HG02884 (cell line): ENCODE measurements at regions not wholly inside any gene's neighbourhood (a gene's known extent, or its start where the extent isn't known, plus 50 kb on each side); places are given as distances from the start of the nearest gene placed in this dataset.

Experiments
- ATAC-seq: cut with Tn5 transposase; IDR thresholded peaks from one replicate; pipeline ENCODE4 v1.9.1; 2021; ENCODE audit warnings: mild to moderate bottlenecking, moderate library complexity; ENCODE audit not compliant: unreplicated experiment

DNA sequence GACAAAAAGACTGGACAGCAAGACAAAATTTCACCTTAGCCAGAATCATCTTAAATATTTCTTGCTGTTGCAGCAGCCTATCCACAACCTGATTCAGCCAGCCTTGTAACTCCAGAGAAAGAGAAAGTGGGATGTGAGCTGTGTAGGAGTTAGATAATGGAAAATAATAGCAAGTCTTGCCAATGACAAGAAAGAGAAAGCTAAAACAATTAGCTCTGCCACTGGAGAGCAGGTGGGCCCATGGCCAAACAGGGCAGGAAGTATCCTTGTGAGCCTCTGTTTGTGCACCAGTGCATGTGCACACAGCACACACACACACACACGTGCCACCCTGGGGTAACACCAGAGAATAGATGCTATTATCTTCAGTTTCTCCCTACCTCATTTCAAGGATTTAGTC lies 106.0 kb upstream of the CCDC196 start:
- ATAC-seq = no peak

DNA sequence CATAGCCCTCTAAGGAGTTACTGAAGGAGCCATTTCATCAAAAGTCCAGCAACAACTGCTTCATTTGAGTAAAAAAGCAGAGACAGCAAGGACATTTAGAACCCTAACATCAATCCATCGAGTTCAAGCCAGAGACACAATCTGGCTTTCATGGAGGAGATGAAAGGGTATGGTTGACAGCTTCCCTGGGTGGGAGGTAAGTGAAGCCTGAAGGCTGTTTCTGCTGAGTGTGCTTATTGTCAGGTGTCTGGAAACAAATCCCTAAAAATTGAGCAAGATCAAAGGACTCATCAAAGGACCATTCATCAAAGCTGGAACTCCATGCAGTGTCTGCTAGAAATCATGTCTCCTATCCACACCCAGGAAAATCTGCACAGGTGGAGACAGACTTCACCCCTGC lies 104.4 kb upstream of the CCDC196 start:
- ATAC-seq = no peak

DNA sequence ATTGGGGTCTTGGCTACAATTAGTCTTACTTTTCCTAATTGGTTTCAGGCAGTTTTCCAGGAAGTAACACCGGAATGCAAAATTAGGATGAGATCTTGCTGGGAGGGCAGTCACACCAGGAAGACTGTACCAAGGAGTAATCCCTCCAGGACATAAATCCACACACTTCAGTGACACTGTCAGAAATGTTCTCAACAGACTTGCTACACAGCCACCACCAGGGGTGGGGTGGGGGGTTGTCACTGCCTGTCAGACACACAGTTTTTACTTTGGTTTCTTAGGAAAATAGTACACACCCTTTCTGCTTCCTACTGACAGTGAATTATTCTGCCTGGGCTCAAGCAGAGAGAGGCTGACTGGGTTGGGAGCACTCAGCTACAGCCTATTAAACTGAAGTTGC lies 102.9 kb upstream of the CCDC196 start:
- ATAC-seq = no peak

DNA sequence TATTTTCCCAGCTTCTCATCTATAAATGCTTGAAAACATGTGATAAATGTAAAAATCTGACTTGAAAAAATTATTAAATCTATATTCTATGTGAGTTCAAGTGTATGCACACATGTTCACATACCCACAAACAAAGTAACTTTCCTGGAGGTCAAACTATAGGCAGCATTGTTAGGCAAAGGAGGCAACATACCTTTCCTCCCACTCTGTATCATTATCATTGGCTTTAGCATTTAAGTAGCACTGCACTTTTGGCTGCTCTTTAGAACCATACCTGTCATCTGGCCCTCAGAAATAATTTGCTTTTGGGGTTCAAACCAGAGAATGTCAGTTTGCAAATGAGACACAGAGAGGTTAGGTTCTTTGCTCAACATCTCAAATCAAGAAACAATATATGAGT lies 102.4 kb upstream of the CCDC196 start:
- no peak for ATAC-seq

DNA sequence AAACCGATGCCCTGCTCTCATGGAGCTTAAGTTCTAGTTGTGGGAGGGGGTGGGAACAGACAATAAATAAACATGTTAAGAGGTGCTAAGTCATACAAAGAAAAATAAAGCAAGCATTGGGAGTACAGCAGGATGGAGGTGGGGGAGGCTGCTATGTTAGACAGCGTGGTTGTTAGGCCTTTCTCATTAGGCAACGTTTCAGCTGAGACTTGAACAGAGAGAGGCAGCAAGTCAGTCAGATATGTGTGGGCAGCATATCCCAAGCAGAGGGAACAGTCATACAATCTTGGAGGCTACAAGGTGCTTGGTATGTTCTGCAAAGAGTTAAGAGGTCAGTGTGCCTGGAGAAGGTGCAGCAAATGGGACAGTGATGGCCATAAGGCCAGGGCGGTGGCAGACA lies 97.7 kb upstream of the CCDC196 start:
- no peak for ATAC-seq

DNA sequence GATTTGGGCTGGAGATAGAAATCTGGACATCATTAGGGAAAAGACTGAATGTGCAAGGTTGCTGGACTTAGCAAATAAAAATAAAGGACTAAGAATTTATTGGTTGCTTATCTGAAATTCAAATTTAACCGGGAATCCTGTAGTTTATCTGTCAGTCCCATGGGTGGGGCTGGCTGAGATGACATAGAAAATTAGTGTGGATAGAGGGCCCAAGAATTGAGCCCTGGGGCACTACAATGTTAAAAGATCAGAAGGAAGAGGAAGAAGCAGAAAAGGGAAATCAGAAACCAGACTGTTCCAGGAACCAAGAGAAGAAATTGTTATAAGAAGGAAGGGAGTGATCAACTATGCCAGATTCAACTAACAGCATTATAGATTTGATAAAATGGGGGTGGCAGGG lies 96.7 kb upstream of the CCDC196 start:
- ATAC-seq = no peak

DNA sequence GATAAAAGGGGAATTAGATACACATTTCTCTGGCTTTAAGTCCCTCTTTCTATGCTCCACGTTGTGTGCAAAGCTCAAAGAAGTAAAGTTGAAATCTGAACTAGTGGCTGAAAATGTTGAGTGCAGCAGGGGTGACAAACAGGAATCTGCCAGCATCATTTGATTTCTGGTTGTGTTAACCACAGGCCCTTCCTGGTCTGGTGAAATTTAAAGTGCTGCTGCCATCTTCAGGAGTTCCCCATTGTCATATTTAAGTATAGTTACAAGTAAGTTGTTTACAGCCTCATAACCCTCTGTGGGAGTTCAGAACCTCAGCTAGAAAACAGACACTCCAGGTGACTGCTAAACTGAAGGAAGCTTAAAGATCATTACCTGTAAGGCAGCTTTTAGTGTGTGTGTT lies 90.9 kb upstream of the CCDC196 start:
- no peak for ATAC-seq

DNA sequence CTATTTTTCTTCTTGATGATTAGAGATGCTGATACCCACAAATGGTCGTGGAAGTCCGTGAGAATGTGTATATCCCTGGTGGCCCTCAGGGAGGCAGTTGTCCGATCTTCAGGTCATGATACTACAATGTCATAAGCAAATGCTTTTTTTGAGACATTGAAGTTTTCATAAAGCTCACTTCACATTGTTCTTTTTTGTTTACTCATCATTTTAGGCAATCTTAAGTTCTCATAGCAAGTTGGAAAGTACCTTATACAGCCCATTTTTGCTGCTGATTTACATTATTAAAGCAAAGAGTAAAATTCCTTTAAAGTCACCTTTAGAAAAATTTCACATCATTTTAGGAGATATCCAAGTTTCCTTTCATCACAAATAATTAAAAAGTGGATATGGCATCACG lies 90.0 kb upstream of the CCDC196 start:
- ATAC-seq = no peak

DNA sequence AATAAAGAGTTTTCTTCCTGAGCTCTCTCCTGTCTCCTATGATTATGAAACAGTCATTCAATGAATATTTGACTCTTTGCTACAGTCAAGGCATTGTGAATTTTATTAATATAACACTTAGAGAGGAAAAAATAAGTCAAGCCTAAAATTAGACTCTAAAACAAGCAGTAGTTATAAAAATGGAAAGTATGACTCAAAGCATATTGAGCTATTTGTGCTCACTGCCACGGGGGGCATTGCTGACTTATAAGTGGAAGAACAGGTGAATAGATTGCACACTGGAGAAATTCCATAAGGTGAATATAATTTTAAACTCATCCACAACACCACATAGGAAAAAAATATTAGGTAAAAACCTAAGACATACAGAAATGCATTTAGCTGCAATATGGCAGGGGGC lies 87.7 kb upstream of the CCDC196 start:
- ATAC-seq = no peak

DNA sequence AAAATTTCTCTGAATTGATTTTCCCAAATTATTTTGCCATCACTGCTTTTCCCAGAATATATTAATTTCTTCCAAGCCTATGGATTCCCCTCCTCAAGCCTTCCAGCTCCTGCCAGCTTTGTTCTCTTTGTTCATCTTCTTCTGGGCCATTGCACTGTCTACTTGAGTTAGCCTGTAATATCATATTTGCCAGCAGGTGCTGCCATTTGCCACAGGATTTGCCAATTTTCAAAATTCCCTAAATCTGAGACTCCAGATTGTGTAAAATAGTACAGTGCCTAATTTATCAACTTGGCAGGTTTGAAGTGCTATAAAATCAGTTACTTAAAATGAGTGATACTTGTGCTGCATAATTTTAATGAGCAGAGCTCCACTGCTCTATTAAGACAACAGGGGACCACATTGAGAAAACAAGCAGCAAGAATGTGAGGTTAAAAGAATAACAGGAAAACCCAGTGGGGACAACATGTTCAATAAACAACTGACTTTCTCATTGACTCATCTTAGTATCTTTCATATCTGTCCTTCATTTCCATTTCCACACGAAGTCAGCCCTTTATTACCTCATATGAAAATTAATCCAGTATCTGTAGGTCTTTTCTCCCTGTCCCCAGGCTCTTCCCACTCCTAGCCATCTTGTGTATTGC lies 84.6 kb upstream of the CCDC196 start:
- no peak for ATAC-seq

DNA sequence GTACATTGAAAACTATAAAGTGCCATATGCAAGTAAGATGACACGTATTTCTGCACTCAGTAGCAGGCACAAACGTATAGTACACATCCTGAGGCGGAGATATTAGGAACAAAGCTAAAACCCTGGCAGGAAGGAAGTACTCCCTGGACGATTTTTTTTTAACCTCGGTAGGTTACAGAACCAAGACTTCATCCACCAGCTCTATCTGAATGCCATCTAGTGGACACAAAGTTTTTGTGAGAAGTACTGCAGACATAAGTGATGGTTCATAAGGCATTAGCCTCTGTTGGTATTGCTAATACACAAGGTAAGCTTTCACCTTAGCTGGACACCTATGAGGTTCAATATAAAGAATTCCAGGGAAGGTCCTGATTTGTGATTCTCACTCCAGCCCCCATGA lies 83.0 kb upstream of the CCDC196 start:
- no peak for ATAC-seq

DNA sequence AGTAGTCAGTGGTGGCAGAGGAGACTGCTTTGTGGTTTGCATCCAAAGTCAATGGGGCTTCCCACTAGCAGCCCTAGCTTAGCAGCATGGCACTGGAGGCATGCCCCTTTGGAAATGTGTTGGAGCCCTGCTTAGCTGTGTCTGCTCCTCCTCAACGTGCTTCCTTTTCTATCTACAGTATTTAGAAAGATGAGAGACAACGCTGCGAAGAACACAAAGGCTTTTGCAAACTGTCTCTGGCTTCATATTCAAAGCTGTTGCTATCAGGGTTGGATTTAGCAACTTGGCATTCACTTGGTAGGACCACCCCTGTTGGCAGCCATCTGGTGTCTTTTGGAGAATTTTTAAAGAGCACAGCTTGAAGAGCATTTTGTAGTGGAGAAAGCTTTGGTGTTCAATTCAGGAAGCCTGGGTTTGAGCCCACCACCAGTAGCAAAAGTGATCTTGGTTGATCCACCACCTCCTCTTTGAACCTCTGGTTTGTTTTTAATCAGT lies 82.1 kb upstream of the CCDC196 start:
- ATAC-seq = no peak

DNA sequence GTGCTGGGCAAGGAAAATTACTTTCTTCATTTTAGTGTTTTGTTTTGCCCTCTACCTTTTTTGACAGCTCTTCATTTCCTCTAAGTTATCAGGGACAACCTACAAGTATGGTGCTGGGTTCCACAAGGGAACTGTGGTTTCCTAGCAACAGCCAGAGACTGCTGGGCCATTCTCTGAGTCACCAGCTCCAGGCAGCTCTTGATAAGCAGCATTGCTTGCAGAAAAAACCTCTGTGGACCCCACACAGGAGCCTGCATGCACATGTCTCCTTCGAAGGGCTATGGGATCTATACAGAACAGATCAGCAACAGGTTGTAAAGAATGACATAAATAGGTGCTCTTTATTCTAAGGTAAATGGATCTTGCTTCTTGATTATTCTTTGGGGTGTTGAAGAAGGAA lies 81.0 kb upstream of the CCDC196 start:
- no peak for ATAC-seq

DNA sequence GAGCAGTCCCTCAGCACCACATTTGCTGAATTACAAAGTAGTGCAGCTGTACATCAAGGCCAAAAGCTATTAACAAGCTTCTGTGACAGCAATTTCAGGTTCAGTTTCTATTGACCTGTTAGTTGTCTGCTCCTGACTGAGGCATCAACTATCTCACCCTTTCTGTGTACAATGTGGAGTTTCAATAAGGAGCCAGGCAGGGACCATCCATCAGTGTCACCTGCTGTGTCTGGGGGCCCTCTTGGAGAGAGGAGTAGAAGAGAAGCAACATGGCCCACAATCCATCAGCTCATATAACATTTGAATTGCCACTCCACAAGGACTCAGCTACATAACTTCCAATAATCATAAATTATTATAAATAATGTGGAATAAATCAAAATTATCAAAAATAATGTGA lies 72.3 kb upstream of the CCDC196 start:
- no peak for ATAC-seq

DNA sequence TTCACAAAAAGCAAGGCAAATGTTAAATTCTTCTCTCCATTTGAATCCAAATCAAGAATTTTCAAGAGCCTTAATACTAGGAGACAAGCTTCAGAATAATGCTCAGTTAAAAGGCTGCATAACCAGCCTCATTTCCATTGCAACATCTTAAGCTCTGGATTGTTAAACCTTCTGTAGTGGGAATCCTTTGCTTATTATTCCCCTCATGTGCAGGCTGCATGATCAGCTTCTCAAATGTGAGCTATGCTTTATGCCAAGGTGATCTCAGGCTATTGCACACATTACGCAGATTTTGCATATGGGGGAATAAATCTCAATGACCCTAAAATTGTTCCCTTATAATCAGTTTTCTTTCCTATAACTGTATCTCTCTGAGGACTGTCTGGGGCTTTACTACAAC lies 71.7 kb upstream of the CCDC196 start:
- no peak for ATAC-seq

DNA sequence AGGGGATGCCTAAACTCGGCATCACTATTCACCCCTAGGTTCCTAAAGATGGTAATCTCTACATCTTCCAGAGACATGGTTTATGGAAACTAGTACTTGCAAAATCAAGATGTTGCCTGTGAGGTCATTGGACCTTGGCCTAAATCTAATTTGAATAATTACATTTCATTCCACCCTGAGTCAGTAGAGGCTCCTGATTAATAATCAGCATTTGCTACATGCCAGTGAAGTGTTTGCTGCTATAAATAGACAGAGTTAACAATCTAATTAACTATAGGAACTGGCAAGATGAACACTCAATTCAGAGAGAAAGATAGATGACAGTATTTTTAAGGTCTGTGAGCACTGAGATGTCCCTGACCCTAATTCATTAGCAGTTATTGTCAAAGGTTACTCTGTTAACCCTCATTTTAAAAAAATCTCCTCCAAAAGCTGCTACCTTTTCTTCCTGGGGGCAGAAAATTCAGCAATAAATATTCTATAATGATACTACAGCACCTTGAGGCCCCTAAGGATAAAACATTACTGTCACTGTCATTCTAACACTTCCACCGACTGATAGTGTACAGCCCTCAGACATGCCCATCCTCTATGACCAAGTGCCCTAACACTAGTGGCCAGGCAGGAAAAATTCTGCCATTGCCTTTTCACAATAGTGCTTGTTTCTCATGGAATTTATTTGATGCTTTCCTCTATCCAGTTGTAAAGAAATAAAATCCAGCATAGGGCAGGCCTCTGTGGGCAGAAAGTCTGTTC lies 65.7 kb upstream of the CCDC196 start:
- no peak for ATAC-seq

DNA sequence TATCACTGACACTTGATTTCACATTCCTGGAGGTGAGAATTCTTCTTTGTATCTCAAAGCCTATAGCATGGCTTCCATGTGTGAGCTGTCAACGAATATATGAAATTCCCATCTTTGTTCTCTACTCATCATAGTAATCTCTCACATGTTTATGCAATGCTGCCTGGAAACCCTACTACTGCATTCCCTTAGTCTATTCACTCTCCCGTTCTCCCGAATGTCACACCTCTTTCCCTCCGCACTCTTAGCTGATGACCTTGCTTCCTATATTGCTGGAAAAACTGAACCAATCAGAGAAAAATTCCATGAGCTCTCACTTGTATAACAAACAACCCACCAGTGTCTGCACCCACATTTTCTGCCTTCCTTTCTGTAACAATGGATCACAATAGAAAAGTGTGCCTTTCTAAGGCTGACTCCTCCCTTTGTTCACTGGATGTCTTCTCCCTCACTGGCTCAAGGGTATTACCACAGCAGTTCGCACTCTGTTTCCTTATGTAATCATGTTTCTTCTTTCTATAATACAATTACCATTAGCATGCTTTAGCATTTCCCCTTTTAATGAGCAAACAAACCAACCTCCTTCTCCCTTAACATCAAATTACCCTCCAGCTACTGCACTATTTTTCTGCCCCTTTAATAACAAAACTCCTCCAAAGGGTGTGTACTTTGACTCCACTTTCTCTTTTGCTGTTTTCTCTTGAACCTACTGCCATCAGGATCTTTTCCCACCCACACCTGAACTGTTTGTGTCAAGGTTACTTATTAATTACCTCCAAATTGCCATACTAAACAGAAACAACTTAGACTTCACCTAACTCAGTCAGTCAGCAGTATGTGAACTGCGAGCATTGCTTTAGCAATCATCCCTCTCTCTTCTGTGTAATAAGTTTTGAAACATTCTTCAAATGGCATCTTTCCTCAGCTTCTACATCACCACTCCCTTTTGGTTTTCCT lies 63.9 kb upstream of the CCDC196 start:
- no peak for ATAC-seq

DNA sequence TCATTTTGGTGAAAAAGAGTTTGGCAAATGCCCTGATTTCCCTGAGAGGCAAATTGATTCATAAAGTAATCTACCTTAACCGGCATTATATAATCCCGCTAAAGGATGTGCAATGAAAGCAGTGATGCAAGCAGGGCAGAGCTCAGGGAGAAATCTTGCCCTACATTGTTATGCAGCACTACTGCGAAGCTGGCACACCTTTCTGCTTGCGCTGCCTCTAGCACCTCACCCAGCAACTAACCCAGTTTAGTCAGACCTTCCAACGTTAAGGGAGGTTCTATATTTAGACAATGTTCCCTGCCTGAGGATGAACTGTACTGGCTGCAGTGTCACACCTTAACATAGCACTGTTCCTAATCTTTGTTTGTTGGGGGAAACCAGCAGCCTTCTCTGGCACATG lies 60.8 kb upstream of the CCDC196 start:
- ATAC-seq = no peak

DNA sequence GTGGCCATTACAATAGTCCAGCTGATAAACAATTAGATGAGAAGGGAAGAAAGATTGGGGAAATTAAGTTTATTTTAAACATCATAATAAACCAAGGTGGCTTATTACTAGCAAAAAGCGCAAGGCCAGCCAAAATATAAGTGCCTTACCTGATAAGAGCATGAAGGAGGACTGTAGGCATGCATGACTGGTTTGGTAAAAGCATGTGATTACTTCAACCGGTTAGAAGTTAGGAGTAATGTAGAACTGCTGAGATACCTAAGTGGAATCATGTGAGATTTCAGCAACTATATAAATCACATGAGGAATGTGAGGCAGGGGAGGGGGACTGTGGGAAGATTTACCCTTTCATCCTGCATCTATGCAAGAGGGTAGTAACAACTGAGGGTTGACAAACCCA lies 59.7 kb upstream of the CCDC196 start:
- no peak for ATAC-seq

DNA sequence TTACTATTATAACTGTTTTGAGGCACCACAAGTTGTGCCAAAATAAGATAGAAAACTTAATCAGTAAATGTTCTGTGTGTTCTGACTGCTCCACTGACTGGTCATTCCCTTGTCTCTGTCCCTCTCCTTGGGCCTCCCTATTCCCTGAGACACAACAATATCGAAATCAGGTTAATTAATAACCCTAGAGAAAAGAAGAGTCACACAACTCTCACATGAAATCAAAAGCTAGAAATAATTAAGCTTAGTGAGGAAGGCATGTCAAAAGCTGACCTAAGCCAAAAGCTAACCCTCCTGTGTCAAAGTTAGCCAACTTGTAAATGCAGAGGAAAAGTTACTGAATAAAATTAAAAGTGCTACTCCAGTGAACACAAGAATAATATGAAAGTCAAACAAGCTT lies 53.8 kb upstream of the CCDC196 start:
- ATAC-seq = no peak

DNA sequence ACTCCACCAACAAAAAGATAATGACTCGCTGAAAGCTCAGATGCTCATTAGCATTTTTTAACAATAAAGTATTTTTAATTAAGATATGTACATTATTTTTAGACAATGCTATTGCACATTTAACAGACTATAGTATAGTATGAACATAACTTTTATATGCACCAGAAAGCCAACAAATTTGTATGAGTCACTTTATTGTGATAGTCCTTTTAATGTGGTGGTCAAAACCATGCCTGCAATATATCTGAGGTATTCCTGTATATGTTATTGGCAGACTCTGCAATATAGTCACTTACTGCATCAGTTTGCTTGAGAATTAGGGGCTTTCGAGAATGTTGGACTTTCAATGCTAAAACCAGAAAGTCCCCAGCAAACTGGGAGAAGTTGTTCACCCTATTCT lies 51.7 kb upstream of the CCDC196 start:
- no peak for ATAC-seq

DNA sequence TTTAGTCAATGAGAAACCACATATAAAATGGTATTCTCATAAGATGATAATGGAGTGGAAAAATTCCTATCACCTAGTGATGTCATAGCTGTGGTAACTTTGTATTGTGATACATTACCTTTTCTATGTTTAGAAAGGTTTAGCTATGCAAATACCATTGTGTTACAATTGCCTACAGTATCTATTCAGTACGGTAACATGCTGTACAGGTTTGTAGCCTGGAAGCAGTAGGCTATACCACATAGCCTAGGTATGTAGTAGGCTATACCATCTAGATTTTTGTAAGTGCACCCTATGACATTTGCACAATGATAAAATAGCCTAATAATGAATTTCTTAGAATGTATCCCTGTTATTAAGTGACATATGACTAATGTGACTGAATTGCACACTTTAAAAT lies 50.5 kb upstream of the CCDC196 start:
- no peak for ATAC-seq
